ENCODE measurements at regions not wholly inside any gene's neighbourhood (a gene's known extent, or its start where the extent isn't known, plus 50 kb on each side); places are given as distances from the start of the nearest gene placed in this dataset.
A peak's percentile ranks its signal among the peaks of the same experiment; 100 is the strongest.
"Not testable (repeated sequence)": the region's sequence is repeated elsewhere in the genome, so short reads cannot be mapped to it uniquely, and the experiment has no call there.

DNA sequence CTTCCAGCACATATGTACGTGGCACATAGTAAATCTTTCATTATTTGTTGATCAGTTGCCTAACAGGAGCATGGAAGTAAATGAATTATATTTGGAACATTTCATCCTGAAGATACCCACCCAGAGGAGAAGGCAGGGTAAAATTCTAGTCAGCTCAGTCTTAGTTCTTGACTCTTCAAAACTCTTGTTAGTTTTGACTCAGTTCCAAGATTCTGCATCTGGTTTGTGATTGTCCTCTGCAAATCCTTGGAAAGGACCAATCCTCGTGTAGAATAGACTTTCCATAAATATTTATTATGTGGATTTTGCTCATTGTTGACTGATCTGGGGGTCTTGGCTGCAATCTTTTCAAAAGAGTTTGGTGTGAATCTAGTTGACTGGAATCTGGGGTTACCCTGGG lies 257.5 kb upstream of the FAT1 start:
- no peak for DNase-seq (ENCODE audit: low read depth)

DNA sequence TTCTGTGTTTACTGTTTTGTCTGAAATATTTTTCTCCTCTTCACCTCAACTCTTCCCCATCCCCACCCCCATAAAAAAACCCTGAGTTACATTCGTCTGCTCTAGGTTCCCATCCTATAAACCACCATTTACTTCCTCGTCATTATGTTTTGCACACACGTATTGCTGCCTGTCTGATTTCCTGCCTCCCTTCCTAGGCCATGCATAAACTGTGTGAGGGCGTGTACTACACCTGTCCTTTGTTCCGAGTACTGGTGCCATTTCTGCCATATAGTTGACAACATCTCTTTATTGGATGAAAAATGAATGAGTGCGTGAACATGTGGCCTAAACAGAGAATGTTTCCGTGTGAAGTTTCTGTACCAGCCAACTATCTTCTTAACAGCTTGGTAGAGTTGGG lies 258.5 kb upstream of the FAT1 start:
- DNase-seq (ENCODE audit: low read depth), result no peak

DNA sequence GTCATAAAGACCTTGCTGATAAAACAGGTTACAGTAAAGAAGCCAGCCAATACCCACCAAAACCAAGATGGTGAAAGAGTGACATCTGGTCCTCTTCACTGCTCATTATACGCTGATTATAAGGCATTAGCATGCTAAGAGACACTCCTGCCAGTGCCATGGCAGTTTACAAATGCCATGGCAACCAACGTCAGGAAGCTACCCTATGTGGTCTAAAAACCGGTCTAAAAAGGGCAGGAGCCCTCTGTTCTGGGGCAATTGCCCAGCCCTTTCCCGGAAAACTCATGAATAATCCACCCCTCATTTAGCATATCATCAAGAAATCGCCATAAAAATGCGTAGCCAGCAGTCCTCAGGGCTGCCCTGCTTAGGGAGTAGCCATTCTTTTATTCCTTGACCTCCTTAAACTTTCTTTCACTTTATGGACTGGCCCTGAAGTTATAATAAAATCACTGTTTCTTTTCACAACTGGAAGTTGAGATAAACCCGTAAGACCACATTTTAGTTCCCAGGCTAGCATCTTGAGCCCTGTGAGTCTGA lies 260.5 kb upstream of the FAT1 start:
- DNase-seq (ENCODE audit: low read depth), result no peak

DNA sequence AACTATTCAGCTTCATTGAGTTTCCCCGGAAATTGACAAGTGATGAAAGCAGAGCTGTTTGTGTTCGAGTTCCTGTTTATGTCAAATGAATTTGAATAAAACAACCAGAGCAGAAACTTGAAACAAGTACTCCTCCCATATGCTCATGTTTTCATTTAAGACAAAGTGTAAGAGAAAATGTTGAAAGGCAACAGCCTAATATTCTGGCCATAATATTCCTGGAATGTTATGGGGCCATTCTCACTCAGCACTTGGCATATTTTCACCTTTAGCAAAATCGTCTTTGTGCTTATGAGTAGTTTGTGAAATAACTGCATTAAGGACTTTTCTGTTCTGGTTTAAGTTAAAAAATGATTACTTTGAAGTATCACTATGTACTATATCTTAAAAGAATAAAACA lies 276.0 kb upstream of the FAT1 start:
- DNase-seq (ENCODE audit: low read depth), result no peak

DNA sequence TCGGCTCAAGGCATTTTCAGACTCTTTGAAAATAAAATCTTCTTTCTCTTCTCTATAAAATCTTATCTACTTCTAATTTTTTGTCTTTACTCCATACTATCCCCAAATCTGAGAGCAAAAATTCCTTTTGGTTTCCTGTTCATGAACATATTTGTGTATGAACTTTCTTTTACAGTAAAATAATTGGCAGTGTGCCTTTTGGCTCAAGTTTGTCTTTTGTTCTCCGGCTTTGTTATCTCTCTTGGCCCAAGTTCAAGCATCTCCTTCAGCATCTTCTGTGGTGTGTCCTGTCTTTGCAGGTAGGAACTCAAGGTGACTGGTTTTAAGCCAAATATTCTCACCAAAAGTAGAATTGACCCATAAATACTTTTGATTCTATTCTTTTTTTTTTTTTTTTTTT lies 276.6 kb upstream of the FAT1 start:
- no peak for DNase-seq (ENCODE audit: low read depth)

DNA sequence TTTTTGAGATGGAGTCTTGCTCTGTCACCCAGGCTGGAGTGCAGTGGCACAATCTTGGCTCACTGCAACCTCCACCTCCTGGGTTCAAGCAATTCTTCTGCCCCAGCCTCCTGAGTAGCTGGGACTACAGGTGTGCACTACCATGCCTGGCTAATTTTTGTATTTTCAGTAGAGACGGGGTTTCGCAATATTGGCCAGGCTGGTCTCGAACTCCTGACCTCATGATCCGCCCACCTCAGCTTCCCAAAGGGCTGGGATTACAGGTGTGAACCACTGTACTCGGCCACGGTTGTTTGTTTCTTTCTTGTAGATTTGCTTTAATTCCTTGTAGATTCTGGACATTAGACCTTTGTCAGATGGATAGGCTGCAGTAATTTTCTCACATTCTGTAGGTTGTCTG lies 278.5 kb upstream of the FAT1 start:
- DNase-seq (ENCODE audit: low read depth), result not testable (repeated sequence)

DNA sequence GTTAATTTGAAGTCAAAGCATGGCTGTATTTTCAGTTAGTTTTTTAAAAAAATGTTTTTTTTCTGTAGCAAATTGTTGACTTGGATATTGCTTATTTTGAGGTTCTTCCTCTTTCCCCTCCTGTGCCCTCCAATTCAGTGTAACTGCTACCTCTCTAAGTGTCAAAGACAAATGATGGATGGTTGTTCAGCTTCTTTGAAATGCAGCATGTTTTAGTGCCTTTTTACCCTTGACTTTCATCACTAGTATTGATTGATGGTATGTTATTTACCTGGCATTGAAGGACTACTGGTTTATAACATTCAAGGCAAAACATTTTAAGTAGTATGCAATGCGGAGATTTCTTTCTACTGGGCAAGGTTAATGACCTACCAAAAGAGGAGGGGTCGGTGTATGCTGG lies 281.0 kb upstream of the FAT1 start:
- no peak for DNase-seq (ENCODE audit: low read depth)

DNA sequence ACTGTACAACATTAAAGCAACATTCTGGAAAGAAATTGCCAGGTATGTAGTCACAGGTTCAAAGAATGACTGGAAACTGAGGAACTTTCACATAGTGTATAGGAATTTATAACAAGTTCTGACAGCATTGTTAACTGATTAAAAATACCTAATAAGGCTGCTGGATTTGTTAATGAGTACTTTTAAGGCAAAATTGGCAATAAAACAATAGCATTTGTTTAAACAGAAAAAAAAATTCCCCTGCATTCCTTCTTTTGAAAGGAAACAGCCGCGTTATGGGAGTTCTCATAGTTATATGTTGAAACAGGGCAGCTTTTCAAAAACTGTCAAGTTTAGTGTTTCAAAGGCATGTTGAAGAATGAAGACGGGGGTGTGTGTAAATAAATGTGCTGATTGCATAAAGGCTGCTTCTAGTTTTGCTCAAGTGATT lies 282.5 kb upstream of the FAT1 start:
- DNase-seq (ENCODE audit: low read depth), result peak; percentile 10

DNA sequence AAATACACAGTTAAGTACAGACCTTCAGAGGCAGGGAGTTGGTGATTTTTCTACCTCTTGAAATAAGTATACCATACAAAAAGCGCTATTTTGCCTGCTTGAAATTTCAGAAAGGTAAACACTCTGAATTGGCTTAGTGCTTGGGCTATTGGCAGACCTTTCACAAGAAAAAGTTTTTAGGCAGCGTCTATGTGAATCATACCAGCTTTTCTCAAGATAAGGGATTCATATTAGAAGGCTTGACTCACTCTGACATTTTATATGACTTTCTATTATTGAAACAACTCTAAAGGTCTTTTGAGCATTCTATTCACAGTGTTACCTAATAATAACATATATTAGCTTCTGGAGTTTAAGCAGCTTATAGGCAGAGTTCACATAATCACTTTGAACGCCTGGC lies 286.4 kb upstream of the FAT1 start:
- no peak for DNase-seq (ENCODE audit: low read depth)

DNA sequence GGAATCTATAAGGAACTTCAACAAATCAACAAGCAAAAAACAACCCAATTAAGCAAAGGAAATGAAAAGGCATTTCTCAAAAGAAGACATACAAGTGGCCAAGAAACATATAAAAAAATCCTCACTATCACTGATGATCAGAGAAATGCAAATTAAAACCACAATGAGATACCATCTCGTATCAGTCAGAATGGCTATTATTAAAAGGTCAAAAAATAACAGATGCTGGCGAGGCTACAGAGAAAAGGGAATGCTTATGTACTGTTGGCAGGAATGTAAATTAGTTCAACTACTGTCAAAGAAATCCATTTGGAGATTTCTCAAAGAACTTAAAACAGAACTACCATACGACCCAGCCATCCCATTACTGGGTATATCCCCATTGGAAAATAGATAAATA lies 292.4 kb upstream of the FAT1 start:
- DNase-seq (ENCODE audit: low read depth), result no peak

DNA sequence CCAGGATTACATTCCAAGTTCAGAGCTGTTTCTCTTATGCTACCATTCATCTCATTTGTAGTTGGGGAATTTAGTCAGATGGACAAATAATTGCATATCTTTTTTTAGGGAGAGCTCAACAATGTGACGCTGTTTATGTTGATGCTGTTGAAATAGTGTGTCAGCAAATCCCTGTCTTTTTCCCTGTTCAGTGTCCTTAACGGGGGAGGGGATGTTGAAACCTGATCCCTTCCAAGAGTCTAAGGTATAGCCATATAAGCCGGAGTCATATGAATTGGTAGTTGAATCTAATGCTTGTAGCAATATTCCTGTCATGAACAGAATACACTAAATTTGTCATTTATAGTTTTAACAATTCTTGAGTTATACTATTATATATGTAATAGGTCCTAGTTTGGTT lies 293.5 kb upstream of the FAT1 start:
- no peak for DNase-seq (ENCODE audit: low read depth)

DNA sequence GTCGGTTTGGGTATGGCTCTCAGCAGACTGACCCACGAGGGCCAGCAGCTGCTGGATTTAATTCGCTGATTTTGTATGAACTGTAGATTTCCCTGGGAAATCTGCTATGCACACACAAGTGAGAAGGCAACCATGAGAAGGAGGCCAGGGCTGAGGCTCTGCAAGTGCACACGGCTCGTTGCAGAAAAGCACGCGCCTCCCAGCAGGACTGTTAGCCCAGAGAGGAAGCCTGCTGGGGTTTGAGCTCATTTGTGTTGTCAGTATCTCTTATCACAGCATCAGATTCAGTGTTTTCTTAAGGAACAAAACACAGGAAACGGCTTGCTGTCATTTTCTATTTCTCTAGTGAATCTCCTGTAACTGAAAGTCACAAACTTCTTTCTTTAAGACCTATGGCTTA lies 296.2 kb upstream of the FAT1 start:
- no peak for DNase-seq (ENCODE audit: low read depth)

DNA sequence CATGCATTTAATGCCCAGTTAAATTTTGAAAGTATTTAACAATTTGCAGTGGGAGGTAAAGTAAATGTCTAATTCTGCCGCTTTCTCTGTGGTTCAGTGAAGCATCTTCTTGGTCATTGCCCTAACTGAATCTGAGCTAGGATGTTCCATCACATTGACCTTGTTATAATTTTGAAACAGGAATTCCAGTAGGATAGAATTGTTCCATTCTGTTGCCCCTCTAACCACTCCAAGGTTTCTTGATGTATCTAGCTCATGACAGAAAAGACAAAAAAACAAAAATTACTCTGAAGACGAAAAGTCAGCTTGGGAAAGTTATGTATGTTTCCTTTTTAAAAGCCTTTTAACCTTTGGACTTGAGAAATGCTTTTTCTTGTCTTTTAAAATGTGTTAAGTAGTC lies 297.0 kb upstream of the FAT1 start:
- DNase-seq (ENCODE audit: low read depth), result no peak

DNA sequence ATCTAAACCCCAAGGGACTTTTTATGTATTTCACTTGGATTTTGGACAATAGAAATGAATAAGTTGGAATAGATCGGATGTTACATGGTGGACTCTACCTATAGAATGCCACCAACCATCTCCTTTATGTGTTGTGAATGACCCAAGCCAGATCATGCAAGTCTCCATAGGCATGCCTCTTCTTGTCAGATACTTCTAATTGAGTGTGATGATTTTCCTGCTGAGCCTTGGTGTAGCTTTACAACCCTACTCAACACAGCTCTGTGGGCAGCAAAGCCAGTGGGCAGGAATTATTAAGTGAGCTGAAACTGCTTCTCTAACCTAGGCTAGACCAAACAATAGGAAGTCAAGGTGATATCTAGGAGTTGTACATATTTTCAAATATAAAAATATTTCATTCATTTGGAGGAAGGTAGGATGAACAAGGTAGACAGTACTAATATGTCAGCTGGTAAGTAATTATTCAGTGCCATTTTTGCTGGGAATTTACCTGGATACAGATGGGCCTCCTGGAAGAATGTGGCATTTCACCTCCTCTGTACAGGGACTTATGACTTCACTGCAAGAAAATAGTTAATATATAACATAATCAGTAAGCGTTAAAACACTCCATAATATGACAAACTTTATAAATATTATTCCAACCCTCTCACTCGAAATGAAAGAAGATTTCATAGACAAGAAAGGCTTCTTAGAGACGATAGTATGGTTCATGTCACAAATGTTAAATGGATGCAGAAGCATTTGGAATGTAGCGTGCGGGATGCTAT lies 298.0 kb upstream of the FAT1 start:
- no peak for DNase-seq (ENCODE audit: low read depth)

DNA sequence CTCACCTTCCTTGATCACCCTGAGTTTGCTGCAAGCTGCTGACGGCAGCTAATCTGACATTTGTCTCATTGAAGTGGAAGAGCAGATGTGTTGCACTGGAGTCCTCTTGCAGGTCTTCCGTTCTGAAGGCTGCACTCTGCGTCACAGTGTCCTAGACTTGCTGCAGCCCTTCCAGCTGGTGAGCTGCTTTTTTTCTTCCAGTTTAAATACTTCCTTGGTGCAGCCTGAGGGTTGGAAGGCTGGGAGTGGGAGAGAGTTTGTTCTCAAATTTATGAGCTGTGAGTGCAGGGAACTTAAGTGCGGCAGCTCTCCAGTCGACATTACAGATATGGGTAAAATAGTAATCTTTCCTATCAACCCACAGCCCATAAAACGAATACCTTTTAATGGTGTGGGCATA lies 303.6 kb upstream of the FAT1 start:
- no peak for DNase-seq (ENCODE audit: low read depth)

DNA sequence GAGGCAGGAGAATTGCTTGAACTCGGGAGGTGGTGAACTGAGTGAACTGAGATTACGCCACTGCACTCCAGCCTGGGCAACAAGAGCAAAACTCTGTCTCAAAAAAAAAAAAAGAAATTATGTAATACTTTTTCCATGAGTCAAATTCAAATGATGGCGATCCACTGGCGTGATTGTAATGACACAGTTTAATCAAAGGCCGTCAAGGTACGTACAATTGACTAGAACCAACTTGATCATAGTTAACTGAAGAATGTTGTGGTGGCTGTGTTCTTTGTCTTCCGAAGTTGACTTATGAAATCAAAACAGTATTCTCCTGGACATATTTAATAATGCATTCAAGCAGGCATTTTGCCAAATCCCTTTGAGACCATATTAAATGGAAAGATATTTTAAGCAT lies 318.6 kb upstream of the FAT1 start:
- DNase-seq (ENCODE audit: low read depth), result no peak

DNA sequence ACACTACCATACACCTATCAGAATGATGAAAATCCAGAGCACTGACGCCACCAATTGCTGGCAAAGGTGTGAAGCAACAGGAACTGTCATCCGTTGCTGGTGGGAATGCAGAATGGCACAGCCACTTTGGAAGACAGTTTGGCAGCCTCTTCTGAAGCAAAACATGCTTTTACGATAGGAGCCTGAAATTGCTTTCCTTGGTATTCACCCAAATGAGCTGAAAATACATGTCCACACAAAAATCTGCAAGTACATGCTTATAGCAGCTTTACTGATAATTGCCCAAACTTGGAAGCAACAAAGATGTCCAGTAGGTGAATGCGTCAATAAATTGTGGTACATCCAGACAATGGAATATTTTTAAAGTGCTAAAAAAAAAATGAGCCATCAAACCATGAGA lies 322.8 kb upstream of the FAT1 start:
- no peak for DNase-seq (ENCODE audit: low read depth)

DNA sequence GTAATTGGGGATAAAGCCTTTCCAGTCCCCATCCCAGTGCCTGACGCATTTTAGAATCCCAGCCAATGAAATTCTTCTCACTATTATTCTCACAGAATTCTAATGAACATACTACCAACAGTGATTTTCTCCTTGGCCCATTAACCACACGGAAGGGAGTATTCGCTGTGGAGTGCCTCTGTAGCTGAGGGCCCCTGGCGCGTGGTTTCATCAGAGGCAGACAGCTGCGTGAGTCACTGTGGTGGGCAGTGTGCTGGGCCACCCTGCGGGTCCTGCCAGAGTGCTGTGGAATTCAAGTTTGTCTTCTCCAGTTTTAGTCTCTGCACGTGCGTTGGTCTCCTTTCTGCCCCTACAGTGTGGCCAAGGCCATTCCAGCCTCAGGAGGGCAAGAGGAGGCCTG lies 335.4 kb upstream of the FAT1 start:
- DNase-seq (ENCODE audit: low read depth), result no peak

DNA sequence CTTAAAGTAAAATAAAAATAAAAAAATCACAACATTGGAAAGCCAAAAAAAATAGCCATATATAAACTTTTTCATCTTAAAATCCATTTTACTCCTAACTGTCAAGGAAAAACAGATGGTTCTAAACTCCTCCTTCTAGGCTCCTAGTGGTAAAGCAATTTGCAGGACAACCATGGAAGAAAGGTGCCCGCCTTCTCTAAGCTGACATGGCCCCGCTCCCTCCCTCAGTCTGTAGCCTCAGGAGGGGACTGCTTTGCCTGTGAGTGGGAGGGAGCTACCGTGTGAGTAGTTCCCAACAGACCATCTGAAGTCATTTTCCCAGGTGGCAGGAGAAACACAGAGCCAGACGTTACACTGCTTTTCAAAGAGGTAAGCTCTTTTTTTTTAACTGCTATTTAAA lies 336.2 kb upstream of the FAT1 start:
- DNase-seq (ENCODE audit: low read depth), result no peak

DNA sequence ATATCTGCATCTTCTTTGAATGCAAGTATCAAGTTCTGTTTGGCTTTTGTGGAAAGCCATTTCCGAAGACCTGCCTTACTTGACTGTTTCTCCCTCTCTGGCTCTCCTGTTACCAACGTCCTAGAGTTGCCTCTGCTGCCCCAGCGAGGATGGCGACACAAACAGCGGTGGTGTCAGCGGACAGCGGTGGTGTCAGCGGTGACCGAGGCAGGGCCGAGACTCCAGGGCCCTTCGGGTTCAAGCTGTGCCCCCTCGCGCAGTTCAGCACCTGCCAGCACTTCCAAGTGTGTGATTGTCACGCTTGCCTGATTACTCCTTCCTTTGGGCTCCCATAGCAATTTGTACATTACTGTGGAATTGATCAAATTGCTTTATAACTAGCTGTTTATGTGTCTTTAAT lies 336.9 kb upstream of the FAT1 start:
- DNase-seq (ENCODE audit: low read depth), result no peak

DNA sequence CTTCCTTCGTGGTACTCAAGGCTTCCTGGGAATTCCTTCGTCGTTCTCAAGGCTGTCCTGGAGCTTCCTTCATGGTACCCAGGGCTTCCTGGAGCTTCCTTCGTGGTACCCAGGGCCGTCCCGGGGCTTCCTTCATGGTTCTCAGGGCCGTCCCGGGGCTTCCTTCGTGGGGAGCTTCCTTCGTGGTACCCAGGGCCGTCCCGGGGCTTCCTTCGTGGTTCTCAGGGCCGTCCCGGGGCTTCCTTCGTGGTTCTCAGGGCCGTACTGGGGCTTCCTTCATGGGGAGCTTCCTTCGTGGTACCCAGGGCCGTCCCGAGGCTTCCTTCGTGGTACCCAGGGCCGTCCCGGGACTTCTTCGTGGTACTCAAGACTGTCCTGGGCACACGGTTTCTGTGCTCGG lies 339.6 kb upstream of the FAT1 start:
- no peak for DNase-seq (ENCODE audit: low read depth)

DNA sequence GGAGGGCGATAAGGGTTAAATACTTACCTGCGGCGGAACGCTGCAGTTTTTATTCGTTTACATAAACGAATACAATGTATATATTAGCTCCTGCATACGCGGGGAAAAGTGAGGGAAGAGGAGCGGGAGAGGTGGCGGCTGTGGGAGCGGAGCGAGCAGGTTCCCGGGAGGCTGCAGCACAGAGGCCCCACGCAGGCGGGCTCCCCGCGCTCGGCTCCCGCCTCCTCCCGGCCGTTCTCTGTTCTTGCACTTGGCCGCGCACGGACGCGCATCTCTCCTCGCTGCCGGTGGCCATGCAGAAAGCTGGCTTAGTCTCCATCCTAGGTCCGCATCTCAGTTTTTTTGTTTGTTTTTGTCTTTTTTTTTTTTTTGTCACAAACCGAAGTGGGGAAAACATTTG lies 340.4 kb upstream of the FAT1 start:
- DNase-seq (ENCODE audit: low read depth), result no peak

DNA sequence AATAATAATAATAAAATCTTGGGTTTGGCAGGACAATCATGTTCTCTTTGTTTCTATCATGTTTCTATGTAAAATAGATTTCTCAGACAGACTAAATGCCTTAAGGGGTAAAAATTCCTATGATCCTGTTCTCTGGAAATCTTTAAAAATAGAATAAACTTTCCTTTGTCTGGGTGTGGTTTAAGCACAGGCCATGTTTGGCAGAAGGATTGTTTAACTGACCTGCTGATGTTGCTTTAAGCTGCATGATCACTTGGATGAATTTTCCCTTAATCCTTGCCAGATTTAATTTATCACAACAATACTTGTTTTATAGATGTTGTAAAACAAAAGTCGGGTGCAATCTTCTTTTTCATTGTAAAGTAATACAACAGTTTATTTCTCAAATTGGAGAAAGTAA lies 341.7 kb upstream of the FAT1 start:
- no peak for DNase-seq (ENCODE audit: low read depth)

DNA sequence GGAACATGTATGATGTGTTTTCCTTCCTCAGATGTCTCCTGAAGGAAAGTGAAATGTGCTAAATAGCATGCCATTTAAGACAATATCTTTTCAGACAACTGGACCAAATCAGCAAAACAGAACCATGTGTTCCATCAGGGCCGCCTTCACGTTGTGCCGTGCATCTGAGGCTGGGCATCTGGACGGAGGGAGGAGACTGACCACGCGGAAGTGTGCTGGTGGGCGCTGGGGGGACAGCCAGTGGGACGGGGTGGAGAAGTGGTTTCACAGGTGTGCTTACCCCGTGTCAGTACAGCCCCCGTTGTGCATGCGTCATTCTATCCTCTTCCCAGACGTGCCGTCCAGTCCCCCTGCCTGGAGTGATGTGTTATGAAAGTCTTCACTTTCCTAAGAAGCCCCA lies 342.1 kb upstream of the FAT1 start:
- no peak for DNase-seq (ENCODE audit: low read depth)
